ENCODE measurements at regions not wholly inside any gene's neighbourhood (a gene's known extent, or its start where the extent isn't known, plus 50 kb on each side); places are given as distances from the start of the nearest gene placed in this dataset.
"Not testable (repeated sequence)": the region's sequence is repeated elsewhere in the genome, so short reads cannot be mapped to it uniquely, and the experiment has no call there.

DNA sequence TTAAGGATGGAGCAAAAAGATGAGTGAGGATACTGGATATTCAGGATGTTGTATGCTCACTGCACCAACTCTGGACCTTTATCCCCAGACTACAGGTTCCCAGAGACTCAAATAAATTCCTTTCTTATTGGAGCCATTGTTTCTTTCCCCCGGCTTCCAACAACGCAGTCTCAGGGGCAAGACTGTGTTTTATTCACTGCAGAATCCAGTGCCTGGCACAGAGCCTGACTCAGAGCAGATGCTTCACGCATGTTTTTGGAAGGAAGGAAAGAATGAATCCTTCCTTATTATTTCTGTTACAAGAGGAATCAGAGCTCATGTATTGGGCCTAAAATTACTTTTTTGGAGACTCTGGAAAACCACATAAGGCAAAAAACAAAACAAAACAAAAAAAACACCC, 96.0 kb upstream of the VGLL4 start:
- no peaks in the 10 kb centered on the region for H3K36me3 ChIP-seq
- no peaks in the 10 kb centered on the region for H3K9me3 ChIP-seq (ENCODE audit: low read depth)
- no peak overlapping the region for H3K4me3 ChIP-seq
- TF ChIP-seq, protein P1, sequence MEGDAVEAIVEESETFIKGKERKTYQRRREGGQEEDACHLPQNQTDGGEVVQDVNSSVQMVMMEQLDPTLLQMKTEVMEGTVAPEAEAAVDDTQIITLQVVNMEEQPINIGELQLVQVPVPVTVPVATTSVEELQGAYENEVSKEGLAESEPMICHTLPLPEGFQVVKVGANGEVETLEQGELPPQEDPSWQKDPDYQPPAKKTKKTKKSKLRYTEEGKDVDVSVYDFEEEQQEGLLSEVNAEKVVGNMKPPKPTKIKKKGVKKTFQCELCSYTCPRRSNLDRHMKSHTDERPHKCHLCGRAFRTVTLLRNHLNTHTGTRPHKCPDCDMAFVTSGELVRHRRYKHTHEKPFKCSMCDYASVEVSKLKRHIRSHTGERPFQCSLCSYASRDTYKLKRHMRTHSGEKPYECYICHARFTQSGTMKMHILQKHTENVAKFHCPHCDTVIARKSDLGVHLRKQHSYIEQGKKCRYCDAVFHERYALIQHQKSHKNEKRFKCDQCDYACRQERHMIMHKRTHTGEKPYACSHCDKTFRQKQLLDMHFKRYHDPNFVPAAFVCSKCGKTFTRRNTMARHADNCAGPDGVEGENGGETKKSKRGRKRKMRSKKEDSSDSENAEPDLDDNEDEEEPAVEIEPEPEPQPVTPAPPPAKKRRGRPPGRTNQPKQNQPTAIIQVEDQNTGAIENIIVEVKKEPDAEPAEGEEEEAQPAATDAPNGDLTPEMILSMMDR (IDR thresholded peaks at IDR 0.05; ENCODE audit: low read depth, low read length) = no peak
- DNase-seq (ENCODE audit: low read depth in 1 of 2, low spot score in 1 of 2) = no peak
- H3K4me1 ChIP-seq (ENCODE audit: low read depth) = no peaks in the 10 kb centered on the region
- H3K27me3 ChIP-seq = no peaks in the 10 kb centered on the region
- no peak overlapping the region for H3K27ac ChIP-seq

DNA sequence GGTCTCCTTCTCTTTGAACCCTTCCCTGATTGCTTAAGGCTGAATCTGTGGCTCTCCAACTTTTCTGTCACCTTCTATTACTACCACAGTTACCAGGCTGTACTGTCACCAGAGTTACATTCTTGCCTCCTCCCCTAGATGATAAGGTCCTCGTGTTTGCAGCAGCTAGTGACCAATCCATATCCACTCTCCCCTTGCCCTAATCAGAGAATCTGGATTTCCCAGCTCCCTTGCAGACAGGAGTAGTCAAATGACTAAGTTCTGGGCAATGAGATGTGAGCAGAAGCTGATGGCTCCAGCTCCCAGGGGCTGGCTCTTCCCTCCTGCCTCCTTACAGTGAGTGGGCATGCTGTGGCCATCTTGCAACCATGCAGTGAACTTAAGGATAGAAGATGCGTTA, 95.4 kb upstream of the VGLL4 start:
- no peaks in the 10 kb centered on the region for H3K36me3 ChIP-seq
- no peak overlapping the region for H3K4me3 ChIP-seq
- H3K9me3 ChIP-seq (ENCODE audit: low read depth) = no peaks in the 10 kb centered on the region
- TF ChIP-seq, protein P1 (IDR thresholded peaks at IDR 0.05; ENCODE audit: low read depth, low read length) = no peak
- DNase-seq (ENCODE audit: low read depth in 1 of 2, low spot score in 1 of 2) = no peak
- no peaks in the 10 kb centered on the region for H3K27me3 ChIP-seq
- H3K4me1 ChIP-seq (ENCODE audit: low read depth) = no peaks in the 10 kb centered on the region
- no peak overlapping the region for H3K27ac ChIP-seq

GRCh38 chr3:11737742-11738141, 94.0 kb upstream of the VGLL4 start:
- Histone ChIP-seq H3K36me3 (no peaks in the 10 kb centered on the region), H3K9me3 (ENCODE audit: low read depth) (no peaks in the 10 kb centered on the region), H3K27me3 (no peaks in the 10 kb centered on the region), H3K27ac (no peak overlapping the region), H3K4me3 (no peak overlapping the region), H3K4me1 (ENCODE audit: low read depth) (no peaks in the 10 kb centered on the region)
- TF ChIP-seq, protein P1 (IDR thresholded peaks at IDR 0.05; ENCODE audit: low read depth, low read length) = no peak
- no peak for DNase-seq (ENCODE audit: low read depth in 1 of 2, low spot score in 1 of 2)

DNA sequence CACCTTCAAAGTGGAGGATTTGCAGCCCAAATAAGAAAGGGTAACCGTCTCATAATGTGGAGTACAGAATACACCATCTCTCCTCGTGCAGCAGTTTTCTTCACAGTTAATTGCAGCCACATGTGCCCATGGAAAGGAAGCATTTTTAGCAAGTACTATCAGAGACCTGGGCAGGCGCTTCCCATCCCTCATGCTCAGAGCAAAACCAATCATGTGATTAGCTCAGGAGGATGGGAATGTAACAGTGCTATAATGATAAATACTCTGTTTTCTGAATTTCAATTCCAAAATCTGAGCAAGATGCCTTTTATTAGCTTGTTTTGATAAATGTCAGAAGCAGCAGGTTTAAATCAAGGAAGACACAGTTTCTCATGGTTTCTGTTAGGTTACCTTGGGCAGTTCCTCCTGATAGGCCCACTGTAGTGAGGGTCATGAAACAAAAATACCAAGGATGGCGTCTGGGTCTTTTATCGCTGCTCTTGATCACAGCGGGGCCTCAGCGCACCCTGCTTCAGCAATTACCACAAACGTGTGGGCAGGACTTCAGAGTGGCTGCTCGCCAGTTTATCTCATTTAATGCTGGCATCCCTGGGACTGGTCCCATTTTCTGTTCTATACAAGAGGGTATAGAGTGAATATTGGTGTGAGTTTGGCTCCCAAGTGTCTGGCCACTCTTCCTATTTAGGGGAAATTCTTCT, 92.6 kb upstream of the VGLL4 start:
- no peak for DNase-seq (ENCODE audit: low read depth in 1 of 2, low spot score in 1 of 2)
- H3K9me3 ChIP-seq (ENCODE audit: low read depth) = no peaks in the 10 kb centered on the region
- TF ChIP-seq, protein P1 (IDR thresholded peaks at IDR 0.05; ENCODE audit: low read depth, low read length) = no peak
- H3K4me3 ChIP-seq = no peak overlapping the region
- H3K27ac ChIP-seq = no peak overlapping the region
- no peaks in the 10 kb centered on the region for H3K36me3 ChIP-seq
- no peaks in the 10 kb centered on the region for H3K4me1 ChIP-seq (ENCODE audit: low read depth)
- no peaks in the 10 kb centered on the region for H3K27me3 ChIP-seq

DNA sequence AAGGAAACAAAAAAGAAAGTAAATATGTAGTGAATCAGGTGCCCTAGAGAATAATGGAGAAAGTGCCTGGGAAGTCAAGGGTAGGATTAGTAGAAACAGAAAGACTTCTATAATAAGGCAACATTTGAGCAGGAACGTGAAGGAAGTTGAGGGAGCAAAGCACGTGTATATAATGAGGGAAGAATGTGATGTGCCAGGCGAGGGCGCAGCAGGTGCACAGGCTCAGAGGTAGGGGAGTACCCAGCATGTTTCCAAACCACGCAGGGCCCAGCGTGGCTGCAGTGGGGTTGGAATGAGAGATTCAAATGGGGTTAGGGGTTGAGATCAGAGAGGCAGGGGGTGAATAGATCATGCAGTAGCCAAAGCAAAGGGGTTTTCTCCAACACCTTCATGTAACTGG, 91.9 kb upstream of the VGLL4 start:
- no peak overlapping the region for H3K27ac ChIP-seq
- H3K4me1 ChIP-seq (ENCODE audit: low read depth) = no peaks in the 10 kb centered on the region
- H3K36me3 ChIP-seq = no peaks in the 10 kb centered on the region
- no peaks in the 10 kb centered on the region for H3K9me3 ChIP-seq (ENCODE audit: low read depth)
- no peak overlapping the region for H3K4me3 ChIP-seq
- no peak for DNase-seq (ENCODE audit: low read depth in 1 of 2, low spot score in 1 of 2)
- no peaks in the 10 kb centered on the region for H3K27me3 ChIP-seq
- TF ChIP-seq, protein P1 (IDR thresholded peaks at IDR 0.05; ENCODE audit: low read depth, low read length) = no peak

DNA sequence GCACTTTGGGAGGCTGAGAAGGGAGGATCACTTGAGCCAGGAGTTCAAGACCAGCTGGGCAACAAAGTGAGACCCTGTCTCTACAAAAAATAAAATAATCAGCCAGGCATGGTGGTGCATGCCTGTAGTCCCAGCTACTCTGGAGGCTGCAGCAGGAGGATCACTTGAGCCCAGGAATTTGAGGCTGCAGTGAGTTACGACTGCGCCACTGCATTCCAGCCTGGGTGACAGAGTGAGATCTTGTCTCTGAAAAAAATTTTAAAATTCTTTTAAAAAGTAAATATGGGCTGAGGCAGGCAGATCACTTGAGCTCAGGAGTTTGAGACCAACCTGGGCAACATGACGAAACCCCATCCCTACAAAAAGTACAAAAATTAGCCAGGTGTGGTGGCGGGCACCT, 91.4 kb upstream of the VGLL4 start:
- not testable (repeated sequence) for H3K27ac ChIP-seq; H3K4me3 ChIP-seq; DNase-seq (ENCODE audit: low read depth in 1 of 2, low spot score in 1 of 2)

More for the DNA sequence above, 91.4 kb upstream of the VGLL4 start:
- not testable (repeated sequence) for H3K36me3 ChIP-seq; H3K9me3 ChIP-seq (ENCODE audit: low read depth); H3K27me3 ChIP-seq; H3K4me1 ChIP-seq (ENCODE audit: low read depth)
